Activated CD4-positive, alpha-beta T cell treated with anti-CD3 and anti-CD28 coated beads, Interleukin-2, amount 10 ng/mL, durations not matched to agents 24 days and 14 days (primary cell): ENCODE measurements at regions not wholly inside any gene's neighbourhood (a gene's known extent, or its start where the extent isn't known, plus 50 kb on each side); places are given as distances from the start of the nearest gene placed in this dataset.
A peak's percentile ranks its signal among the peaks of the same experiment; 100 is the strongest.

ENCODE experiments used
- DNase-seq: peaks from one replicate; pipeline ENCODE4 v3.0.0; 2022
- H3K27ac Mint-ChIP-seq: one replicate; pipeline ENCODE4 v1.8.0; 2022; ENCODE audit warnings: mild to moderate bottlenecking, mixed read lengths
- H3K27me3 Mint-ChIP-seq: one replicate; pipeline ENCODE4 v1.8.0; 2022; ENCODE audit warnings: mixed read lengths
- H3K36me3 Mint-ChIP-seq: one replicate; pipeline ENCODE4 v1.8.0; 2022; ENCODE audit warnings: low read depth, mild to moderate bottlenecking, mixed read lengths
- H3K4me1 Mint-ChIP-seq: one replicate; pipeline ENCODE4 v1.8.0; 2021; ENCODE audit warnings: mixed read lengths
- H3K4me3 Mint-ChIP-seq: one replicate; pipeline ENCODE4 v1.8.0; 2022; ENCODE audit warnings: mild to moderate bottlenecking, moderate library complexity, mixed read lengths
- H3K9me3 Mint-ChIP-seq: one replicate; pipeline ENCODE4 v1.8.0; 2021; ENCODE audit warnings: mixed read lengths
- intact Hi-C: fragments of 100-400 bp; cut with micrococcal nuclease; formaldehyde crosslinking; loops from one replicate; pipeline ENCODE4 v1.15.1; 2023

GRCh38 chr2:45172142-45172541, 162.9 kb upstream of the SIX2 start:
- Mint-ChIP-seq H3K4me3 (no peak overlapping the region), H3K36me3 (no peaks in the 10 kb centered on the region), H3K9me3 (no peaks in the 10 kb centered on the region), H3K4me1 (peaks cover 2% of the 10 kb centered on the region), H3K27me3 (peaks cover 58% of the 10 kb centered on the region), H3K27ac (no peak overlapping the region)
- intact Hi-C loops: loop anchor here (10.0 kb wide), 1 partner anchor 323 kb away; no protein-coding TSS in a partner anchor
- DNase-seq: no peak

DNA sequence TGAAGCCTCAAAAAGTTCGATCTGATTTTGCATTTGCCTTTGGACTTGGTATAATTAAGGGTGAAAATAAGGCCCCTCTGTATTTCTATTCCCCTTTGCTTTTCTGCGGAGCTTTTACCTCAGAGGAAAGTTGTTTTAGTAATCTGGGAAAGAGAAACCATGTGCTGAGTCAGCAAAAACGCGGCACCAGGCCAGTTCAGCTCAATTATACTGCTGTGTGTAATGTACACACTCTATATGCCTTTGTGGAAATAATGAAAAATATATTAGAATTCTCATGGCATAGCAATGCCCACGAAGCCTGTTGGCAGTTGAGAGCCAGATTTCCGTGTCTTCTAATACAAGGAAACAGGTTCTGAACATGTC, 161.9 kb upstream of the SIX2 start:
- H3K27me3 Mint-ChIP-seq: peaks cover 60% of the 10 kb centered on the region
- intact Hi-C loops: loop anchor here (10.0 kb wide), 1 partner anchor 324 kb away; no protein-coding TSS in a partner anchor

GRCh38 chr2:45170191-45171135, 161.2 kb upstream of the SIX2 start:
- Mint-ChIP-seq H3K4me3 (no peak overlapping the region), H3K9me3 (no peaks in the 10 kb centered on the region), H3K36me3 (no peaks in the 10 kb centered on the region), H3K4me1 (peaks cover 2% of the 10 kb centered on the region), H3K27ac (no peak overlapping the region), H3K27me3 (peaks cover 64% of the 10 kb centered on the region)
- intact Hi-C loops: loop anchor here (10.0 kb wide), 1 partner anchor 324 kb away; no protein-coding TSS in a partner anchor
- no peak for DNase-seq

More for the DNA sequence above, 161.9 kb upstream of the SIX2 start:
- Mint-ChIP-seq H3K9me3 (no peaks in the 10 kb centered on the region), H3K36me3 (no peaks in the 10 kb centered on the region), H3K27ac (no peak overlapping the region), H3K4me1 (peaks cover 2% of the 10 kb centered on the region), H3K4me3 (no peak overlapping the region)
- DNase-seq: no peak

- intact Hi-C loops: loop anchor here (2.0 to 10.0 kb wide), 4 partner anchors 165 to 367 kb away; partner anchors contain the start of gene SIX3
- Mint-ChIP-seq H3K27me3 (peaks cover 70% of the 10 kb centered on the region), H3K4me3 (peak overlapping the region; percentile 47), H3K9me3 (no peaks in the 10 kb centered on the region), H3K27ac (no peak overlapping the region), H3K36me3 (no peaks in the 10 kb centered on the region), H3K4me1 (peaks cover 2% of the 10 kb centered on the region)
- no peak for DNase-seq
Observed at GRCh38 chr2:45169339-45170190, 160.3 kb upstream of the SIX2 start.

GRCh38 chr2:45168711-45169338, 159.6 kb upstream of the SIX2 start:
- intact Hi-C loops: loop anchor here (2.0 to 5.0 kb wide), 3 partner anchors 164 to 367 kb away; partner anchors contain the start of gene SIX3

GRCh38 chr2:45167920-45168629, 158.8 kb upstream of the SIX2 start:
- peak overlapping the region; percentile 69 for H3K4me3 Mint-ChIP-seq
- no peaks in the 10 kb centered on the region for H3K36me3 Mint-ChIP-seq
- no peak for DNase-seq
- H3K9me3 Mint-ChIP-seq: no peaks in the 10 kb centered on the region
- H3K4me1 Mint-ChIP-seq: peaks cover 2% of the 10 kb centered on the region
- H3K27me3 Mint-ChIP-seq: peaks cover 62% of the 10 kb centered on the region
- H3K27ac Mint-ChIP-seq: no peak overlapping the region
- intact Hi-C loops: loop anchor here (2.0 to 5.0 kb wide), 3 partner anchors 163 to 366 kb away; partner anchors contain the start of gene SIX3

More at GRCh38 chr2:45168711-45169338, 159.6 kb upstream of the SIX2 start:
- Mint-ChIP-seq H3K27ac (no peak overlapping the region), H3K27me3 (peaks cover 68% of the 10 kb centered on the region), H3K9me3 (no peaks in the 10 kb centered on the region), H3K36me3 (no peaks in the 10 kb centered on the region), H3K4me1 (peaks cover 2% of the 10 kb centered on the region), H3K4me3 (peak overlapping the region; percentile 69)
- DNase-seq: no peak

- Mint-ChIP-seq H3K4me1 (peaks cover 2% of the 10 kb centered on the region), H3K27ac (no peak overlapping the region), H3K4me3 (no peak overlapping the region), H3K36me3 (no peaks in the 10 kb centered on the region), H3K27me3 (peaks cover 59% of the 10 kb centered on the region), H3K9me3 (no peaks in the 10 kb centered on the region)
- intact Hi-C loops: loop anchor here (5.0 kb wide), 2 partner anchors 224 to 364 kb away; partner anchors contain the start of gene SIX3
- DNase-seq: no peak
Observed at GRCh38 chr2:45166229-45166890, 157.1 kb upstream of the SIX2 start.

DNA sequence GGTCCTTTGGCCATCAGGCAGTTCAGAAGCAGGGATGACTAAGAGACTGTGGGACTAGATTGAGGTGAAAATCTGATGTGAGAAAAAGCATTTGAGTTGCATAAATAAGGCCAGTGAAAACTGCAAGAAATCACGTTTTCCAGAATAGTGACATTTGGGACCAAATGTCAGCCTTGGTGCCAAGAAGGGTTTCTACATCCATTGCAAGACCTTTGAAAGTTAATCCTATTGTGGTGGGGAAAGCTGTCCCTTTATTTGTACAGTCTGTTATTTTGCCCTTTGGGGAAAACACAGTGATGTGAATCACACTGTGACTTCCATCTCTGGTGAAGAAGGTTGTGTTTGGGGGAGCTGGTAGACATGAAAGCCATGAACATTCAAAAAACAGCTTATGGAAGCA, 153.5 kb upstream of the SIX2 start:
- H3K4me3 Mint-ChIP-seq: no peak overlapping the region
- no peak overlapping the region for H3K27ac Mint-ChIP-seq
- intact Hi-C loops: no loop called here
- H3K4me1 Mint-ChIP-seq: no peaks in the 10 kb centered on the region
- DNase-seq: no peak
- peaks cover 39% of the 10 kb centered on the region for H3K27me3 Mint-ChIP-seq
- H3K36me3 Mint-ChIP-seq: no peaks in the 10 kb centered on the region
- no peaks in the 10 kb centered on the region for H3K9me3 Mint-ChIP-seq

GRCh38 chr2:45156605-45157004, 147.4 kb upstream of the SIX2 start:
- intact Hi-C loops: no loop called here
- Mint-ChIP-seq H3K9me3 (no peaks in the 10 kb centered on the region), H3K36me3 (no peaks in the 10 kb centered on the region), H3K4me1 (no peaks in the 10 kb centered on the region), H3K4me3 (no peak overlapping the region), H3K27ac (no peak overlapping the region), H3K27me3 (peaks cover 7% of the 10 kb centered on the region)
- no peak for DNase-seq

- intact Hi-C loops: no loop called here
- no peak overlapping the region for H3K4me3 Mint-ChIP-seq
Observed at GRCh38 chr2:45154606-45155155, 145.4 kb upstream of the SIX2 start.

GRCh38 chr2:45154144-45154543, 144.9 kb upstream of the SIX2 start:
- H3K4me3 Mint-ChIP-seq: no peak overlapping the region
- H3K9me3 Mint-ChIP-seq: no peaks in the 10 kb centered on the region
- no peaks in the 10 kb centered on the region for H3K36me3 Mint-ChIP-seq
- no peaks in the 10 kb centered on the region for H3K4me1 Mint-ChIP-seq
- intact Hi-C loops: no loop called here
- DNase-seq: no peak
- peaks cover 9% of the 10 kb centered on the region for H3K27me3 Mint-ChIP-seq
- no peak overlapping the region for H3K27ac Mint-ChIP-seq

More at GRCh38 chr2:45154606-45155155, 145.4 kb upstream of the SIX2 start:
- no peaks in the 10 kb centered on the region for H3K36me3 Mint-ChIP-seq
- no peaks in the 10 kb centered on the region for H3K4me1 Mint-ChIP-seq
- no peaks in the 10 kb centered on the region for H3K9me3 Mint-ChIP-seq
- no peak overlapping the region for H3K27ac Mint-ChIP-seq
- peaks cover 9% of the 10 kb centered on the region for H3K27me3 Mint-ChIP-seq
- no peak for DNase-seq

- H3K27ac Mint-ChIP-seq: no peak overlapping the region
- H3K27me3 Mint-ChIP-seq: peaks cover 16% of the 10 kb centered on the region
- no peak for DNase-seq
- H3K4me3 Mint-ChIP-seq: no peak overlapping the region
- H3K36me3 Mint-ChIP-seq: no peaks in the 10 kb centered on the region
- H3K4me1 Mint-ChIP-seq: no peaks in the 10 kb centered on the region
- intact Hi-C loops: no loop called here
- H3K9me3 Mint-ChIP-seq: no peaks in the 10 kb centered on the region
Observed at GRCh38 chr2:45153121-45153520, 143.9 kb upstream of the SIX2 start.
